CD8-positive, alpha-beta memory T cell (primary cell): ENCODE measurements at regions not wholly inside any gene's neighbourhood (a gene's known extent, or its start where the extent isn't known, plus 50 kb on each side); places are given as distances from the start of the nearest gene placed in this dataset.
"Not testable (repeated sequence)": the region's sequence is repeated elsewhere in the genome, so short reads cannot be mapped to it uniquely, and the experiment has no call there.

Experiments
- CTCF ChIA-PET: fragments of 350-600 bp; sonication (Branson Sonifier 250); formaldehyde crosslinking; loops from one replicate; lab custom pipeline; 2021; ENCODE audit warnings: antibody characterized with exemption; lab: Charles Lee
- POLR2A ChIA-PET: fragments of 350-600 bp; sonication (Branson Sonifier 250); formaldehyde crosslinking; loops from one replicate; lab custom pipeline; 2021; ENCODE audit warnings: antibody characterized with exemption; lab: Charles Lee
- DNase-seq, 5 donors: peaks; one replicate each; pipeline versions ENCODE4 v3.0.0 to v3.0.0-alpha.2; 2020 to 2022; ENCODE audit warnings: mixed read lengths in 1 of 5
- H3K27ac ChIP-seq: one replicate; pipeline ENCODE4 v1.7.0; 2013; ENCODE audit warnings: low read depth, mild to moderate bottlenecking, low read length, moderate library complexity
- H3K27me3 ChIP-seq: 2 replicates; pipeline ENCODE4 v1.7.0; 2013; ENCODE audit warnings: low read length, mild to moderate bottlenecking; ENCODE audit not compliant: insufficient read depth, poor library complexity, severe bottlenecking
- H3K36me3 ChIP-seq: 2 replicates; pipeline ENCODE4 v1.7.0; 2013; ENCODE audit warnings: mild to moderate bottlenecking, low read length, moderate library complexity; ENCODE audit not compliant: insufficient read depth
- H3K4me1 ChIP-seq: 2 replicates; pipeline ENCODE4 v1.7.0; 2013; ENCODE audit warnings: mild to moderate bottlenecking, low read length, moderate library complexity; ENCODE audit not compliant: insufficient read depth
- H3K4me3 ChIP-seq: 2 replicates; pipeline ENCODE4 v1.7.0; 2013; ENCODE audit warnings: mild to moderate bottlenecking, low read length
- H3K9me3 ChIP-seq: 2 replicates; pipeline ENCODE4 v1.7.0; 2013; ENCODE audit warnings: mild to moderate bottlenecking, low read length
- H3K27ac Mint-ChIP-seq, 8 donors: one replicate each; pipeline ENCODE4 v1.8.0; 2020 to 2021; ENCODE audit warnings: mixed read lengths in 8 of 8, mild to moderate bottlenecking in 6 of 8, inconsistent platforms in 3 of 8, moderate library complexity in 3 of 8
- H3K27me3 Mint-ChIP-seq, 2 donors: one replicate each; pipeline ENCODE4 v1.8.0; 2020 to 2021; ENCODE audit warnings: mixed read lengths in 2 of 2, mild to moderate bottlenecking in 1 of 2, moderate library complexity in 1 of 2
- H3K36me3 Mint-ChIP-seq, 3 donors: one replicate each; pipeline ENCODE4 v1.8.0; 2020 to 2021; ENCODE audit warnings: mixed read lengths in 3 of 3, inconsistent platforms in 1 of 3, mild to moderate bottlenecking in 1 of 3
- H3K4me1 Mint-ChIP-seq, 3 donors: one replicate each; pipeline ENCODE4 v1.8.0; 2020 to 2021; ENCODE audit warnings: mixed read lengths in 3 of 3, inconsistent platforms in 1 of 3, mild to moderate bottlenecking in 1 of 3
- H3K4me3 Mint-ChIP-seq, 7 donors: one replicate each; pipeline ENCODE4 v1.8.0; 2020 to 2021; ENCODE audit warnings: mixed read lengths in 7 of 7, mild to moderate bottlenecking in 6 of 7, moderate library complexity in 4 of 7, inconsistent platforms in 2 of 7
- H3K9me3 Mint-ChIP-seq, 5 donors: one replicate each; pipeline ENCODE4 v1.8.0; 2020 to 2022; ENCODE audit warnings: mixed read lengths in 5 of 5, mild to moderate bottlenecking in 3 of 5, moderate library complexity in 2 of 5, inconsistent platforms in 1 of 5

DNA sequence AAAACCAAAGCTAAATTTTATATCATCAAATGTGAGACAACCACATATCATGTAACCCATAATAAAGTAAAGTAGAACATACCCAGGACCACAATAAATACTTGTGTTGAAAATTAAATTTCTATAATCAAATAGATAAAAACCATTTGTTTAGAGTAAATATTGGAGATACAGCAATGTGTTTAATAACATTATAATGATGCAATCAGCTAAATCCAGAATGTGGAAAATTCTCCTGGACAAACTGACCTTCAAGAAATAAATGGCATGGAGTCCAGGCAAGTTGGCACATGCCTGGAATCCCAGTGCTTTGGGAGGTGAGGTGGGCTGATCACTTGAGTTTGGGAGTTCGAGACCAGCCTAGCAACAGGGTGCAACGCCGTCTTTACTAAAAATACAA is 84.0 kb downstream of the GPX5 start:
- Histone ChIP-seq H3K27me3 (peaks cover 10% of the 10 kb centered on the region), H3K9me3 (no peaks in the 10 kb centered on the region), H3K27ac (no peak overlapping the region), H3K4me3 (no peak overlapping the region), H3K4me1 (no peaks in the 10 kb centered on the region), H3K36me3 (no peaks in the 10 kb centered on the region)
- peaks cover 0 to 4% (median 0%) of the 10 kb centered on the region in 5 donors for H3K9me3 Mint-ChIP-seq
- CTCF ChIA-PET: no interaction called here
- DNase-seq: no peak
- no peak overlapping the region for H3K4me3 Mint-ChIP-seq
- POLR2A ChIA-PET: no interaction called here
- H3K36me3 Mint-ChIP-seq: no peaks in the 10 kb centered on the region
- no peak overlapping the region for H3K27ac Mint-ChIP-seq
- H3K27me3 Mint-ChIP-seq: peaks cover 26 to 77% of the 10 kb centered on the region in 2 donors
- peaks cover 0 to 13% (median 5%) of the 10 kb centered on the region in 3 donors for H3K4me1 Mint-ChIP-seq

DNA sequence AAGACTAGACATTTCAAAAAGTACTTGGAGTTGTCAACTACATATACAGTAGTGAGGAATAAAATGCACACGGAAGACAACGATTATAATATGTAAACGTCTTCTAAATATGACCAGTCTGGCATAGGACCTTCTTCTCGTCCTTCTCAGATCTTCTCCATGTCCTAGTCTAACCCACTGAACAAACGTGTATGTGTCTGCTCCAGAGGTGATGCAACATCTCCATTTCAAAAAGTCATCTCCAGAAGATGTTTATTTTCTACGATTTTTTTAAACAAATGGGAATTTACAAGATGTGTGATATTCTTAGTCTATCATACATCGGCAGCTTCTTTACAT is 89.9 kb downstream of the GPX5 start:
- POLR2A ChIA-PET: no interaction called here
- no peaks in the 10 kb centered on the region for H3K36me3 ChIP-seq
- H3K4me1 ChIP-seq: no peaks in the 10 kb centered on the region
- Mint-ChIP-seq H3K9me3 (peaks cover 0 to 9% (median 3%) of the 10 kb centered on the region in 5 donors), H3K27ac (no peak overlapping the region), H3K4me1 (no peaks in the 10 kb centered on the region), H3K4me3 (no peak overlapping the region), H3K27me3 (peaks cover 31 to 79% of the 10 kb centered on the region in 2 donors), H3K36me3 (no peaks in the 10 kb centered on the region)
- H3K27ac ChIP-seq: peak overlapping the region; percentile 82
- H3K9me3 ChIP-seq: no peaks in the 10 kb centered on the region
- H3K27me3 ChIP-seq: peaks cover 14% of the 10 kb centered on the region
- CTCF ChIA-PET: no interaction called here
- no peak for DNase-seq
- H3K4me3 ChIP-seq: no peak overlapping the region

DNA sequence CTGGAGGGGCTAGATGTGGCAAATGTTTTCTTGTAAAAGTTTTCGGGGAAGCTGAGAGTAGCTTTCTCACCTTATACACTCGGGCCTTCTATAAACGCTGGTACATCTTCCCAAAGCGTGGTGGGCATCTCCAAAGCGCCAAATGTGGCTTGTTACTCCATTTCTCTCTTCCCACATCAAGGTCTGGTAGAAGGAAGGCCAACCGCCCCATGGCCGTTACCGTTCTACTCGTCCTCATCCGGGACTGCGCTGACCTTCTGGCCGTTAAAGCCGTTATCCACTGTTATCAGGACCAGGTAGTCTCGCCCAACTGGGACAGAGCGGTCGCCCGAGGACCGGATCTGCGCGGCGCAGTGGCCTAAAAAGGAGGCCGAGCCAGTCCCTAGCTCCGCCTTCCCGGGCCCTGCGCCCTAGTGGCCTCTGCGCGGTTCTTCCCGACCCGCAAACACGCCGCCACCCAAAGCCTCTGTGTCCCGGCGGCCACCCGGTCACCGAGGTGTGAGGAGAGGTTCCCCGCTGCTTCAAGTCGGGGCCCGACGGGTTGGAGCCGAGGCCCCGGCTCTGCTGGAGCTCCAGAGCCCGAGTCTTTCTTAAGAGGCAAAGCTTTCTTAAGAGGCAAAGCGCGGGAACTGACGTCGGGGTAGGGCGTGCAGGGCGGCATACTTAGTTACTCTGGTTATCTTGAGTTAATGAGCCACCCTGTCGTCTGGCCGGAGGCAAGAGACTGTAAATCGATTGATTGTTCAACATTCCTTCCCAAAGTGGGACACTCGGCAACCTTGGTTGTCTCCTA is 90.5 kb downstream of the GPX5 start:
- Mint-ChIP-seq H3K4me3 (no peak overlapping the region), H3K27ac (peak overlapping the region in 1 of 8 donors; percentile 46), H3K9me3 (peaks cover 0 to 13% (median 6%) of the 10 kb centered on the region in 5 donors), H3K27me3 (peaks cover 36 to 81% of the 10 kb centered on the region in 2 donors), H3K4me1 (no peaks in the 10 kb centered on the region), H3K36me3 (peaks cover 0 to 5% (median 2%) of the 10 kb centered on the region in 3 donors)
- Histone ChIP-seq H3K36me3 (no peaks in the 10 kb centered on the region), H3K4me3 (no peak overlapping the region), H3K4me1 (no peaks in the 10 kb centered on the region), H3K9me3 (no peaks in the 10 kb centered on the region), H3K27ac (peak overlapping the region; percentile 82), H3K27me3 (peaks cover 14% of the 10 kb centered on the region)
- ChIA-PET CTCF (no interaction called here), POLR2A (no interaction called here)
- no peak for DNase-seq

DNA sequence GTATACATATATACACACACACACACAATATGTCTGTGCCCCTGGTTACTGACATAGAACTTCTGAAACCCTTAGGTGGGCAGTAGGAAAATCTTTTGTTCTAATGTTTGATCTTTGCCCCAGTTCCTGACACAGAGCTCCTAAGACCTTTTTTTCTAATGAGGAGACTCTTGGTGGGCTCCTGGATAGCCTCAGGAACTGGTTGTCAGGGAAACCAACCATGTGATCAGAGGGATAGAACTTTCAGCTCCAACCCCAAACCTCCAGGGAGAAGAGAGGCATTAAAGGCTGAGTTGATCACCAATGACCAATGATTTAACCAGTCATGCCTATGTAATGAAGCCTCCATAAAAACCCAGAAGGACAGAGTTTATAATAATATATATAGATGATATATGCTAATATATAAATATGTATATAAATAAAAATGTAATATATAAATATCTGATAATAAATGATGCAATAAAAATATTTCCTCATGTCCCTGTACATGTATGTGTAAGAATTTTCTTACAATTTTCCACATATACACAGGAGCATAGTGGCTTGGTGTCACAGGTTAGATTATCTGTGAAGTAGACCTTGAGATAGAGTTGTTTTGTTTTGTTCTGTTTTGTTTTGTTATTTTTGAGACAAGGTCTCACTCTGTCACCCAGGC is 93.3 kb downstream of the GPX5 start:
- CTCF ChIA-PET: no interaction called here

DNA sequence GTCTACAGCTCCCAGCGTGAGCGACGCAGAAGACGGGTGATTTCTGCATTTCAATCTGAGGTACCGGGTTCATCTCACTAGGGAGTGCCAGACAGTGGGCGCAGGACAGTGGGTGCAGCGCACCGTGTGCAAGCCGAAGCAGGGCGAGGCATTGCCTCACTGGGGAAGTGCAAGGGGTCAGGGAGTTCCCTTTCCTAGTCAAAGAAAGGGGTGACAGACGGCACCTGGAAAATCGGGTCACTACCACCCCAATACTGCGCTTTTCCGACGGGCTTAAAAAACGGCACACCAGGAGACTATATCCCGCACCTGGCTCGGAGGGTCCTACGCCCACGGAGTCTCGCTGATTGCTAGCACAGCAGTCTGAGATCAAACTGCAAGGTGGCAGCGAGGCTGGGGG is 95.6 kb downstream of the GPX5 start:
- H3K4me1 ChIP-seq, H3K9me3 ChIP-seq, CTCF ChIA-PET, DNase-seq, H3K27ac Mint-ChIP-seq, POLR2A ChIA-PET, H3K4me3 Mint-ChIP-seq, H3K4me1 Mint-ChIP-seq, H3K36me3 Mint-ChIP-seq, H3K4me3 ChIP-seq, H3K36me3 ChIP-seq, H3K27ac ChIP-seq: not testable (repeated sequence)
- H3K27me3 Mint-ChIP-seq: peaks cover 25 to 46% of the 10 kb centered on the region in 2 donors
- peaks cover 13% of the 10 kb centered on the region for H3K27me3 ChIP-seq
- H3K9me3 Mint-ChIP-seq: peaks cover 0 to 18% (median 16%) of the 10 kb centered on the region in 5 donors

More for the DNA sequence above, 93.3 kb downstream of the GPX5 start:
- H3K9me3 Mint-ChIP-seq: peaks cover 0 to 18% (median 16%) of the 10 kb centered on the region in 5 donors
- no peak overlapping the region for H3K27ac Mint-ChIP-seq
- no peak for DNase-seq
- peaks cover 39 to 66% of the 10 kb centered on the region in 2 donors for H3K27me3 Mint-ChIP-seq
- Histone ChIP-seq H3K4me3 (no peak overlapping the region), H3K4me1 (no peaks in the 10 kb centered on the region), H3K27me3 (peaks cover 14% of the 10 kb centered on the region), H3K36me3 (no peaks in the 10 kb centered on the region), H3K9me3 (no peaks in the 10 kb centered on the region), H3K27ac (no peak overlapping the region)
- no peaks in the 10 kb centered on the region for H3K4me1 Mint-ChIP-seq
- H3K4me3 Mint-ChIP-seq: no peak overlapping the region
- H3K36me3 Mint-ChIP-seq: peaks cover 0 to 5% (median 2%) of the 10 kb centered on the region in 3 donors
- POLR2A ChIA-PET: no interaction called here

DNA sequence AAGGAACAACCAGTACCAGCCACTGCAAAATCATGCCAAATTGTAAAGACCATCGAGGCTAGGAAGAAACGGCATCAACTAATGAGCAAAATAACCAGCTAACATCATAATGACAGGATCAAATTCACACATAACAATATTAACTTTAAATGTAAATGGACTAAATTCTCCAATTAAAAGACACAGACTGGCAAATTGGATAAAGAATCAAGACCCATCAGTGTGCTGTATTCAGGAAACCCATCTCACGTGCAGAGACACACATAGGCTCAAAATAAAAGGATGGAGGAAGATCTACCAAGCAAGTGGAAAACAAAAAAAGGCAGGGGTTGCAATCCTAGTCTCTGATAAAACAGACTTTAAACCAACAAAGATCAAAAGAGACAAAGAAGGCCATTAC is 97.6 kb downstream of the GPX5 start:
- not testable (repeated sequence) for H3K4me3 Mint-ChIP-seq, H3K27ac ChIP-seq

DNA sequence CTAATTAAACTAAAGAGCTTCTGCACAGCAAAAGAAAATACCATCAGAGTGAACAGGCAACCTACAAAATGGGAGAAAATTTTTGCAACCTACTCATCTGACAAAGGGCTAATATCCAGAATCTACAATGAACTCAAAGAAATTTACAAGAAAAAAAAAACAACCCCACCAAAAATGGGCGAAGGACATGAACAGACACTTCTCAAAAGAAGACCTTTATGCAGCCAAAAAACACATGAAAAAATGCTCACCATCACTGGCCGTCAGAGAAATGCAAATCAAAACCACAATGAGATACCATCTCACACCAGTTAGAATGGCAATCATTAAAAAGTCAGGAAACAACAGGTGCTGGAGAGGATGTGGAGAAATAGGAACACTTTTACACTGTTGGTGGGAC is 100.7 kb downstream of the GPX5 start:
- H3K4me1 ChIP-seq, H3K36me3 ChIP-seq, POLR2A ChIA-PET, H3K36me3 Mint-ChIP-seq, H3K4me1 Mint-ChIP-seq, DNase-seq, H3K27me3 ChIP-seq, H3K27ac Mint-ChIP-seq, H3K27ac ChIP-seq, H3K4me3 ChIP-seq, H3K4me3 Mint-ChIP-seq, H3K9me3 ChIP-seq, CTCF ChIA-PET: not testable (repeated sequence)
- Mint-ChIP-seq H3K27me3 (peaks cover 11 to 32% of the 10 kb centered on the region in 2 donors), H3K9me3 (peaks cover 0 to 13% (median 8%) of the 10 kb centered on the region in 5 donors)

More for the DNA sequence above, 97.6 kb downstream of the GPX5 start:
- H3K9me3 ChIP-seq, H3K4me1 ChIP-seq, CTCF ChIA-PET, H3K4me1 Mint-ChIP-seq, H3K27me3 ChIP-seq, H3K4me3 ChIP-seq, H3K27ac Mint-ChIP-seq, DNase-seq, POLR2A ChIA-PET, H3K36me3 ChIP-seq, H3K36me3 Mint-ChIP-seq: not testable (repeated sequence)
- H3K9me3 Mint-ChIP-seq: peaks cover 0 to 24% (median 18%) of the 10 kb centered on the region in 5 donors
- H3K27me3 Mint-ChIP-seq: peaks cover 24 to 37% of the 10 kb centered on the region in 2 donors

DNA sequence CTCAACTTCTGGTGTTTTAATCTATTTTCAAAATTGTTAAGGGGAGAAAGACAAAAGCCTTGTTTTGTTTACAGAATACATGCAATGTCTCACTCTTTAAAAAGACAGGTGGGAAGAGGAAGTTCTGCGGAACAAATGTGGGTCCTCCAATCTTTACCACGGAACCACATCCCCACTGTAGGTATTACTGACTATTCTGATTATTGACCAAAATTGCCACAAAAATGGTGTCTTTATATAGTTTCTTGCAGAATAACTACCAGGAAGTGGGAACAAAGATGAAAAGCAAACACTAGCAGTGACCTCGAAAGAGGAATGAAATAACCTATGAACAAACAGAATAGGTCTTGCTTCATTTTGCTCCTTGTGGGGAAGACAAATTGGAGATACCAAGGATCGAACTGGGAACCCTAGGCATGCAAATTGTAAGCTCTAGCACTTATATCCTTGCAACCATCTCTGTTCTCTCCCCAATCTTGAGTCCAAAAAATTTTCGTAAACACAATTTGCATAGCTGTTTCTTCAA is 106.7 kb downstream of the GPX5 start:
- H3K36me3 Mint-ChIP-seq: no peaks in the 10 kb centered on the region
- H3K4me3 Mint-ChIP-seq: no peak overlapping the region
- Histone ChIP-seq H3K27ac (no peak overlapping the region), H3K9me3 (no peaks in the 10 kb centered on the region), H3K36me3 (no peaks in the 10 kb centered on the region), H3K4me1 (no peaks in the 10 kb centered on the region), H3K4me3 (no peak overlapping the region), H3K27me3 (peaks cover 16% of the 10 kb centered on the region)
- CTCF ChIA-PET: no interaction called here
- POLR2A ChIA-PET: no interaction called here
- peaks cover 0 to 10% (median 3%) of the 10 kb centered on the region in 5 donors for H3K9me3 Mint-ChIP-seq
- DNase-seq: no peak
- peaks cover 48 to 80% of the 10 kb centered on the region in 2 donors for H3K27me3 Mint-ChIP-seq
- no peak overlapping the region for H3K27ac Mint-ChIP-seq
- peaks cover 5 to 31% (median 8%) of the 10 kb centered on the region in 3 donors for H3K4me1 Mint-ChIP-seq
